ENCODE measurements at regions not wholly inside any gene's neighbourhood (a gene's known extent, or its start where the extent isn't known, plus 50 kb on each side); places are given as distances from the start of the nearest gene placed in this dataset.

DNA sequence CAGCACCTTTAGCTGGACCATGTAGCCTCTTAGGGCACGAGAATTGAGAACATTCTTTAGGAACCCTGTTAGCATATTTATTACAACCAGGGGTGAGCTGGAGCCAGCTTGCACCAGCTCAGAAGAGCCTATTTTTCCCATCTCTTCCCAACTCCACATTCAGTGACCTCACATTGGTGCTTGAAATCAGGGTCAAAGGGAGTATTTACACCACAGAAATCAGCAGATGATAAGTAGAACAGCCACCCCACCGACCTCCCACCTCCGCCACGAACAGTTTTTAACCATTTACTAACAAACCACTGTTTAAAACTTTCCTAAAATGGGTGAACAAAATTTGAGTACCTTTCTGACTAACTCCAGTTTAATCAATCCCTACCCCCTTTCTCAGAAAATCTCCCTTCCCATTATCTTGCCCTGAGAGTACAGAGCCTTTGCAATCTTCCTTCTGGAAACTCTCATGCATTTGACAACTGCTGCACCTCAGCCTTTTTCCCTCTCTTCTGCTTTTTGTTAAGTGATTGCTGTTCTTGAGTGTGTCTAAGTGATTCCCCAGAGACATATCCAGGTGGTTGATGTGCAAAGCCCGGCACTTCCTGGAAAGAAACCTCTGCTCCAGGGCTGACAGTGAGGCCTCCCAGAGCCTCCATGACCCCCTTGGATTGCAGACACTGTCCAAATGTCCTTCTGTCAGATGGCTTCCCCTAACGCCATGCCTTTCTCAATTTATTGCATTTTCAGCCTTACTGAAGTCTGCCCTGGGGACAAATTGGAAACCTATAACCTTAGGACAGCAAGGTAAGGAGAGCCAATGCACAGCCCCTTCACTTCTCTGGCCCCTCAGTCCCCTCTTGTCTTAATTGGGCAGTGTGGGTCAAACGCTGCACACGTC is 389.5 kb upstream of the TNP1 start:
- POLR2A ChIA-PET: no interaction called here
- DNase-seq: no peak
- Histone ChIP-seq H3K9me2 (no peaks in the 10 kb centered on the region), H3F3A (replicated peaks; ENCODE audit: insufficient read depth) (no peaks in the 10 kb centered on the region), H3K4me3 (ENCODE audit: low read depth in 2 of 2, low read length in 1 of 2) (no peak overlapping the region), H3K4me2 (no peak overlapping the region), H3K4me1 (ENCODE audit: control insufficient read depth in 1 of 2, insufficient read depth in 2 of 2, low read depth in 1 of 2, low read length in 1 of 2) (peaks cover 9 to 30% of the 10 kb centered on the region in 2 experiments; a peak in 2 of 4 replicates), H2AFZ (ENCODE audit: low read depth) (no peak overlapping the region), H3K27me3 (ENCODE audit: insufficient read depth) (no peaks in the 10 kb centered on the region), H3K9me3 (no peaks in the 10 kb centered on the region), H3K9ac (no peak overlapping the region), H3K27ac (ENCODE audit: low read depth in 2 of 2, low read length in 1 of 2) (peak overlapping the region in 1 of 2 experiments; percentile 81; a peak in 2 of 4 replicates), H3K36me3 (replicated peaks in 1 of 2; ENCODE audit: control insufficient read depth in 1 of 2, insufficient read depth in 2 of 2, low read length in 1 of 2) (no peaks in the 10 kb centered on the region), H4K20me1 (ENCODE audit: insufficient read depth) (no peaks in the 10 kb centered on the region), H3K79me2 (ENCODE audit: insufficient read depth) (no peaks in the 10 kb centered on the region)
- 77% methylated on average over 8 of the region's 8 CpGs for WGBS (ENCODE audit: low lambda C conversion rate)
- TF ChIP-seq MEF2A (IDR thresholded peaks at IDR 0.05; ENCODE audit: borderline replicate concordance, low read depth): no peak
- TF ChIP-seq, protein P1, sequence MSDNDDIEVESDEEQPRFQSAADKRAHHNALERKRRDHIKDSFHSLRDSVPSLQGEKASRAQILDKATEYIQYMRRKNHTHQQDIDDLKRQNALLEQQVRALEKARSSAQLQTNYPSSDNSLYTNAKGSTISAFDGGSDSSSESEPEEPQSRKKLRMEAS (IDR thresholded peaks at IDR 0.05; ENCODE audit: low read depth): no peak
- no peak for TF ChIP-seq MXI1 (IDR thresholded peaks at IDR 0.05; ENCODE audit: low read depth, low read length)
- no peak for TF ChIP-seq RCOR1 (IDR thresholded peaks at IDR 0.05; ENCODE audit: low read length)
- TF ChIP-seq TEAD4 (IDR thresholded peaks at IDR 0.05; ENCODE audit: borderline replicate concordance, insufficient read depth): no peak
- peak; percentile 32; the same call in 1 of the 2 replicates for TF ChIP-seq TCF12 (IDR thresholded peaks at IDR 0.05)
- TF ChIP-seq, protein P2, sequence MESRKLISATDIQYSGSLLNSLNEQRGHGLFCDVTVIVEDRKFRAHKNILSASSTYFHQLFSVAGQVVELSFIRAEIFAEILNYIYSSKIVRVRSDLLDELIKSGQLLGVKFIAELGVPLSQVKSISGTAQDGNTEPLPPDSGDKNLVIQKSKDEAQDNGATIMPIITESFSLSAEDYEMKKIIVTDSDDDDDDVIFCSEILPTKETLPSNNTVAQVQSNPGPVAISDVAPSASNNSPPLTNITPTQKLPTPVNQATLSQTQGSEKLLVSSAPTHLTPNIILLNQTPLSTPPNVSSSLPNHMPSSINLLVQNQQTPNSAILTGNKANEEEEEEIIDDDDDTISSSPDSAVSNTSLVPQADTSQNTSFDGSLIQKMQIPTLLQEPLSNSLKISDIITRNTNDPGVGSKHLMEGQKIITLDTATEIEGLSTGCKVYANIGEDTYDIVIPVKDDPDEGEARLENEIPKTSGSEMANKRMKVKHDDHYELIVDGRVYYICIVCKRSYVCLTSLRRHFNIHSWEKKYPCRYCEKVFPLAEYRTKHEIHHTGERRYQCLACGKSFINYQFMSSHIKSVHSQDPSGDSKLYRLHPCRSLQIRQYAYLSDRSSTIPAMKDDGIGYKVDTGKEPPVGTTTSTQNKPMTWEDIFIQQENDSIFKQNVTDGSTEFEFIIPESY (IDR thresholded peaks at IDR 0.05; ENCODE audit: borderline replicate concordance, low read depth): no peak
- TF ChIP-seq, protein P3, sequence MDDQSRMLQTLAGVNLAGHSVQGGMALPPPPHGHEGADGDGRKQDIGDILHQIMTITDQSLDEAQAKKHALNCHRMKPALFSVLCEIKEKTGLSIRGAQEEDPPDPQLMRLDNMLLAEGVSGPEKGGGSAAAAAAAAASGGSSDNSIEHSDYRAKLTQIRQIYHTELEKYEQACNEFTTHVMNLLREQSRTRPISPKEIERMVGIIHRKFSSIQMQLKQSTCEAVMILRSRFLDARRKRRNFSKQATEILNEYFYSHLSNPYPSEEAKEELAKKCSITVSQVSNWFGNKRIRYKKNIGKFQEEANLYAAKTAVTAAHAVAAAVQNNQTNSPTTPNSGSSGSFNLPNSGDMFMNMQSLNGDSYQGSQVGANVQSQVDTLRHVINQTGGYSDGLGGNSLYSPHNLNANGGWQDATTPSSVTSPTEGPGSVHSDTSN (IDR thresholded peaks at IDR 0.05): no peak
- TF ChIP-seq RXRA (IDR thresholded peaks at IDR 0.05; ENCODE audit: borderline replicate concordance, low read depth): no peak
- no peak for TF ChIP-seq JUND (IDR thresholded peaks at IDR 0.05)
- TF ChIP-seq POLR2AphosphoS5 (IDR thresholded peaks at IDR 0.05; ENCODE audit: low read depth, low read length): no peak
- peak in 1 of 2 experiments; percentile 48; a peak in 1 of 4 replicates for TF ChIP-seq EP300 (IDR thresholded peaks at IDR 0.05; ENCODE audit: borderline replicate concordance in 1 of 2, low read depth in 1 of 2, low read length in 1 of 2)
- TF ChIP-seq YY1 (IDR thresholded peaks at IDR 0.05; ENCODE audit: low read depth): no peak
- TF ChIP-seq NRF1 (IDR thresholded peaks at IDR 0.05; ENCODE audit: low read depth, low read length): no peak
- CTCF ChIA-PET: interaction anchor here (1.0 kb wide), 1 partner anchor 17 kb away, joined by 3 read pairs; no protein-coding TSS in a partner anchor
